VCaP (cell line): ENCODE measurements at regions not wholly inside any gene's neighbourhood (a gene's known extent, or its start where the extent isn't known, plus 50 kb on each side); places are given as distances from the start of the nearest gene placed in this dataset.
"Not testable (repeated sequence)": the region's sequence is repeated elsewhere in the genome, so short reads cannot be mapped to it uniquely, and the experiment has no call there.

Experiments
- H3K27ac ChIP-seq: fragments of 450-650 bp; 2 replicates; pipeline ENCODE4 v1.5.1; 2017
- CTCF ChIP-seq: fragments of 450-650 bp; conservative IDR thresholded peaks from 2 replicates; pipeline ENCODE4 v1.5.1; 2017; ENCODE audit warnings: mild to moderate bottlenecking, moderate library complexity

GRCh38 chr2:59353306-59353921, 1112.3 kb upstream of the FANCL start:
- no peak overlapping the region for H3K27ac ChIP-seq
- TF ChIP-seq CTCF: no peak

- TF ChIP-seq CTCF: no peak
- H3K27ac ChIP-seq: no peak overlapping the region
These were observed 1101.0 kb upstream of the FANCL start for GRCh38 chr2:59342166-59342565.

- no peak overlapping the region for H3K27ac ChIP-seq
- no peak for TF ChIP-seq CTCF
These were observed 1098.7 kb upstream of the FANCL start for GRCh38 chr2:59339837-59340207.

- no peak for TF ChIP-seq CTCF
- H3K27ac ChIP-seq: no peak overlapping the region
These were observed 1098.2 kb upstream of the FANCL start for GRCh38 chr2:59339121-59339836.

GRCh38 chr2:59333007-59333406, 1091.9 kb upstream of the FANCL start:
- no peak for TF ChIP-seq CTCF
- H3K27ac ChIP-seq: no peak overlapping the region

- H3K27ac ChIP-seq: not testable (repeated sequence)
These were observed 1085.6 kb upstream of the FANCL start for GRCh38 chr2:59326581-59327365.

- TF ChIP-seq CTCF: no peak
- H3K27ac ChIP-seq: no peak overlapping the region
These were observed 1081.7 kb upstream of the FANCL start for GRCh38 chr2:59322870-59323269.
